ENCODE measurements at regions not wholly inside any gene's neighbourhood (a gene's known extent, or its start where the extent isn't known, plus 50 kb on each side); places are given as distances from the start of the nearest gene placed in this dataset.
"Not testable (repeated sequence)": the region's sequence is repeated elsewhere in the genome, so short reads cannot be mapped to it uniquely, and the experiment has no call there.

DNA sequence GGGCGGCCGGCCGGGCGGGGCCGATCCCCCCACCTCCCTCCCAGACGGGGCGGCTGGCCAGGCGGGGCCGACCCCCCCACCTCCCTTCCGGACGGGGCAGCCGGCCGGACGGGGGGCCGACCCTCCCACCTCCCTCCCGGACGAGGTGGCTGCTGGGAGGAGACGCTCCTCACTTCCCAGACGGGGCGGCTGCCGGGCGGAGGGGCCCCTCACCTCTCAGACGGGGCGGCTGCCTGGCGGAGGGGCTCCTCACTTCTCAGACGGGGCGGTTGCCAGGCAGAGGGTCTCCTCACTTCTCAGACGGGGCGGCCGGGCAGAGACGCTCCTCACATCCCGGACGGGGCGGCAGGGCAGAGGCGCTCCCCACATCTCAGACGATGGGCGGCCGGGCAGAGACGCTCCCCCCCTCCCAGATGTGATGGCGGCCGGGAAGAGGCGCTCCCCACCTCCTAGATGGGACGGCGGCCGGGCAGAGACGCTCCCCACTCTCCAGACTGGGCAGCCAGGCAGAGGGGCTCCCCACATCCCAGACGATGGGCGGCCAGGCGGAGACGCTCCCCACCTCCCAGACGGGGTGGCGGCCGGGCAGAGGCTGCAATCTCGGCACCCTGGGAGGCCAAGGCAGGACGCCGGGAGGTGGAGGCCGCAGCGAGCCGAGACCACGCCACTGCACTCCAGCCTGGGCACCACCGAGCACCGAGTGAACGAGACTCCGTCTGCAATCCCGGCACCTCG is 675.8 kb downstream of the XIRP2 start:
- DNase-seq, H3K9me3 Mint-ChIP-seq, H3K27ac Mint-ChIP-seq, H3K4me3 Mint-ChIP-seq, H3K4me1 Mint-ChIP-seq, H3K36me3 Mint-ChIP-seq, CTCF ChIA-PET, H3K27me3 Mint-ChIP-seq: not testable (repeated sequence)

DNA sequence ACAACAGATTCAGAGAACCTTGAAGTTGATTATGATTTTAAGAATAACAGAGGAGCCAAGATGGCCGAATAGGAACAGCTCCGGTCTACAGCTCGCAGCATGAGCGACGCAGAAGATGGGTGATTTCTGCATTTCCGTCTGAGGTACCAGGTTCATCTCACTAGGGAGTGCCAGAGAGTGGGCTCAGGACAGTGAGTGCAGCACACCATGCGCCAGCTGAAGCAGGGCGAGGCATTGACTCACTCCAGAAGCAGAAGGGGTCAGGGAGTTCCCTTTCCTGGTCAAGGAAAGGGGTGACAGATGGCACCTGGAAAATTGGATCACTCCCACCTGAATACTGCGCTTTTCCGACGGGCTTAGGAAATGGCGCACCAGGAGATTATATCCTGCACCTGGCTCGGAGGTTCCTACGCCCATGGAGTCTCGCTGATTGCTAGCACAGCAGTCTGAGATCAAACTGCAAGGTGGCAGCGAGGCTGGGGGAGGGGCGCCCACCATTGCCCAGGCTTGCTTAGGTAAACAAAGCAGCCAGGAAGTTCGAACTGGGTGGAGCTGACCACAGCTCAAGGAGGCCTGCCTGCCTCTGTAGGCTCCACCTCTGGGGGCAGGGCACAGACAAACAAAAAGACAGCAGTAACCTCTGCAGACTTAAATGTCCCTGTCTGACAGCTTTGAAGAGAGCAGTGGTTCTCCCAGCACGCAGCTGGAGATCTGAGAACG is 670.2 kb downstream of the XIRP2 start:
- DNase-seq, H3K9me3 Mint-ChIP-seq, CTCF ChIA-PET, H3K27ac Mint-ChIP-seq, H3K27me3 Mint-ChIP-seq, H3K4me3 Mint-ChIP-seq, H3K4me1 Mint-ChIP-seq, H3K36me3 Mint-ChIP-seq: not testable (repeated sequence)

DNA sequence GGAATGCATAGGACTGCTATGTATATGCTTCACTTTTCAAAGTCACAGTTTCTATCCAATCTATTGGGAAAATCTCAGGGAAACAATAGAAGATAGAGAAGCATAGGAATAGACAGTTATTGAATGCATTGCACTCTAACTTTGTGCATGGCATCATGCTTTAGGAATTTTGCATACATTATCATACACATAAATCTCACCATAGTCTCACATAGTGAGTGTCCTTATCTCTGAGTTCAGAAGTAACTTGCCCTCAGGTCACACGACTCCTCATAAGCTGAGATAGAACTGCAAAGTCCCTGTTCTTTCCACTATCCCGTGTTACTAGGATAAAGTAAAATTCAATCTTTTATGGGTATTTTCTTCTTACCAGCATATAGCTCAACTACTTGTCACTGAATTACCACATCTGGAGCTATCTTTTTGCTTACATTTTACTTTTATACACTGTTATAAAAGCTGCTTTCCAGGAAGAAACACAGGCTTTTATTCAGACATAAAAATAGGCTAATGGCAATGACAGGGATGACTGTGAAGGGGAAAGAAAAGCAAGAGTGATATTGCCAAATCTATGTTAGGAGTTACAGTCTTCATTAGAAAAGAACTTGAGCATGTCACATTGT is 666.9 kb downstream of the XIRP2 start:
- H3K9me3 Mint-ChIP-seq = no peaks in the 10 kb centered on the region
- no peak for DNase-seq
- H3K4me1 Mint-ChIP-seq = peaks cover 2% of the 10 kb centered on the region
- no peak overlapping the region for H3K4me3 Mint-ChIP-seq
- H3K36me3 Mint-ChIP-seq = no peaks in the 10 kb centered on the region
- no peaks in the 10 kb centered on the region for H3K27me3 Mint-ChIP-seq
- no peak overlapping the region for H3K27ac Mint-ChIP-seq
- CTCF ChIA-PET = no interaction called here

DNA sequence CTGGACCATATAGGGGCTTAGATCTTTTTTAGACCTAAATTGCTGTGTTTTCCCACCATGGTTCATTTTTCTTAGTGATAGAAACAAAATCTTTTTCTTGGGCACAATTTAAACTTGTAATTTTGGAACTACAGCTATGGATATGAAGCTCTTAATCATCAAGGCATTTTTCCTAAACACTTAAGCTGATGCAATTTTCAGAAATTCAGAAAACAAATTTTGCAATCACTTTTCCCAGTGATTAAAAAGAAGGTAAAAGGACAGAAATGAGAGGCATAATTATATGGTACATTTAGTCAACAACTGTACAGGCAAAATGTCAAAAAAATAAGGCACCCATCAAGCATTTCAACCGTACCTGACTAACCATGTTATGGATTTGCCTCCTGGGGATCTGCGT is 665.4 kb downstream of the XIRP2 start:
- no peaks in the 10 kb centered on the region for H3K9me3 Mint-ChIP-seq
- no peak overlapping the region for H3K27ac Mint-ChIP-seq
- H3K27me3 Mint-ChIP-seq = no peaks in the 10 kb centered on the region
- no peak for DNase-seq
- H3K4me1 Mint-ChIP-seq = peaks cover 2% of the 10 kb centered on the region
- no peak overlapping the region for H3K4me3 Mint-ChIP-seq
- CTCF ChIA-PET = no interaction called here
- no peaks in the 10 kb centered on the region for H3K36me3 Mint-ChIP-seq

DNA sequence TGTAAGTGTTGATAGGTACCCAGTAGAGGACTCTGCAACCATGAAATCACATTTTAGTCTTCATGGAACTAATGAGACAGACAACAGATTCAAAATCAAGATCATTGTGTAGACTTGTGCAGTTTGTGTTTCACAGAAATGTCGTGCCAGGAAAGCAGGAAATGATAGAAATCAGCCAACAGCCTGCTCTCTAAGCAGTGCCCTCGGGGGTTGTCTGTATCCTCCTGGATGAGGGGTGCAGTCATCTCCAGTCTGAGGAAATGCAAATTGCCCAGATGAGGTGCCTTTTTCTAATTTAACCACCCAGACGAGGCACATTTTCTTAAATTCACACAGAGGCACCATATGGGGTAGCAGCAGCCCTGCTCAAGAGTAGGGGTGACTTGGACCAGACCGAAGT is 663.1 kb downstream of the XIRP2 start:
- H3K27ac Mint-ChIP-seq = no peak overlapping the region
- CTCF ChIA-PET = no interaction called here
- no peaks in the 10 kb centered on the region for H3K27me3 Mint-ChIP-seq
- no peak for DNase-seq
- no peaks in the 10 kb centered on the region for H3K9me3 Mint-ChIP-seq
- no peaks in the 10 kb centered on the region for H3K36me3 Mint-ChIP-seq
- no peak overlapping the region for H3K4me3 Mint-ChIP-seq
- no peaks in the 10 kb centered on the region for H3K4me1 Mint-ChIP-seq

DNA sequence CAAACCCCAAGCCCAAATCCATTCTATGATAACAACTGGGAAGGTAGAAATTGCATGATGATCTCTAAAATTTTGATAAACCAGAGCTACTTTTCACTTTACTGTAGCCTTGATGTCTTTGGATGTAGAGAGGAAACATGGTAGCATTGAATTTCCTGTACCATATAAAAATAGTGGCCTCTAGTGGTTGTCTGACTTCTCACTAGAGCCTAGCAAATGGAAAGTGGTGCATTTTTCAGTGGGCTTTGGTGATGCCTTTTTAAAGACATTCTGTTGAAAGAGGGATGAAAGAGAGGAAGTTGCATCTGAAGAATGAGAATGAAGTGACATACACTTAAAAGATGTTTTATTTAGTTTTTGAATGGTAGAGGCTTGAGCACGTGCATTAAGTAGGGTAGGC is 662.2 kb downstream of the XIRP2 start:
- H3K27ac Mint-ChIP-seq = no peak overlapping the region
- no peaks in the 10 kb centered on the region for H3K9me3 Mint-ChIP-seq
- no peaks in the 10 kb centered on the region for H3K27me3 Mint-ChIP-seq
- CTCF ChIA-PET = no interaction called here
- no peaks in the 10 kb centered on the region for H3K36me3 Mint-ChIP-seq
- no peak for DNase-seq
- no peaks in the 10 kb centered on the region for H3K4me1 Mint-ChIP-seq
- H3K4me3 Mint-ChIP-seq = no peak overlapping the region

DNA sequence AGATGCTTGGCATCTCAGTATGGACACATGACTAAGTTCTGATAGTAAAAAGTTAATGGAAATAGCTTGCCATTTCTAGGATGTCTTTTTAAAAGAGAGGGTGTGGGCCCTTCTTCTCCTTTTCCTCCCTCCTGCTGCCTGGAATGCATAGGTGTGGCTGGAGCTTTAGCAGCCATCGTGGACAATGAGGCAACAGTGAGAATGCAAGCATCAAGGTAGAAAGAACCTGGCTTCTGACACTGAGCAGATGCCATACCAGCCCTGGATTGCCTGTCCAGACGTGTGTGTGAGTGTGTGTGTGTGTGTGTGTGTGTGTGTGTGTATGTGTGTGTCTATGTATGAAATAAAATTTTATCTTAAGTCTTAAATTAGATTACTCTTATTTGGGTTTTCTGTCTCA is 660.1 kb downstream of the XIRP2 start:
- H3K9me3 Mint-ChIP-seq = peaks cover 2% of the 10 kb centered on the region
- no peak for DNase-seq
- no peaks in the 10 kb centered on the region for H3K36me3 Mint-ChIP-seq
- no peak overlapping the region for H3K27ac Mint-ChIP-seq
- no peaks in the 10 kb centered on the region for H3K4me1 Mint-ChIP-seq
- H3K27me3 Mint-ChIP-seq = no peaks in the 10 kb centered on the region
- CTCF ChIA-PET = no interaction called here
- no peak overlapping the region for H3K4me3 Mint-ChIP-seq

DNA sequence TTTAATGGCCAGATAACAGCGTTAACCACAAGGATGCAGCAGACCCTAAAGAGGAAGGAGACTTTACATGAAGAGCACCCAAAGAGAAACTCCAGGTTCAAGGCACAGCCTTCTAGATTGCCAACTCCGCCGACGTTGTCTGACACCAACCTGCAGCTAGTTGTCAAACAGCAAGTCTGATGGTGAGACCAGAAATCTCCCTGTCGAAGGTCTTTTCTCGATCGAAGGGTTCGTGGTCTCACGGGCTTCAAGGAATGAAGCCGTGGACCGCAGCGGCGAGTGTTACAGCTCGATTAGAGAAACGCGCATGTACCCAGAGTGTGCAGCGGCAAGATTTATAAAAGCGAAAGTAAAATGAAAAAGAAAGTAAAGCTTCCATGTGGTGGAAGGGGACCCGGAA is 656.3 kb downstream of the XIRP2 start:
- Mint-ChIP-seq H3K36me3 (no peaks in the 10 kb centered on the region), H3K9me3 (peaks cover 2% of the 10 kb centered on the region), H3K4me3 (no peak overlapping the region), H3K27me3 (no peaks in the 10 kb centered on the region), H3K4me1 (no peaks in the 10 kb centered on the region), H3K27ac (peak overlapping the region; percentile 33)
- no peak for DNase-seq
- CTCF ChIA-PET = no interaction called here

DNA sequence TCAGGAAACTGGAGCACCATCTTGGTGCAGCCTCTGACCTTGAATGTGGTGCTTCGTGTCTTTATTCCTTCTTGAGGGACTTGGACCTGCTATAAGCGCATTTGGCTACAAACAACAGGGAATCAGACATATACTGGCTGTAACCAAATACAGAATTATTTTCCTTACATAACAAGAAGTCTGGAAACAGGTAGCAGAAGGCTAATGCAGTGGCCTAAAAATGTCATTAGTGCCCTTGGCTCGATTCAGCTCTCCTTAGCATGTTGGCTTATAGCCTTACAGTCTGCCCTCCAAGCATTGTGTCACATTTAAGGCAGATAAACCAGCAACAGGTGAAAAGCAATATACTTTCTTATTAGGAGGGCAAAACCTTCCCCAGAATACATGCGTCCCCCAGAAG is 655.4 kb downstream of the XIRP2 start:
- DNase-seq = no peak
- Mint-ChIP-seq H3K27me3 (no peaks in the 10 kb centered on the region), H3K9me3 (peaks cover 2% of the 10 kb centered on the region), H3K27ac (no peak overlapping the region), H3K4me3 (no peak overlapping the region), H3K36me3 (no peaks in the 10 kb centered on the region), H3K4me1 (no peaks in the 10 kb centered on the region)
- CTCF ChIA-PET = no interaction called here

DNA sequence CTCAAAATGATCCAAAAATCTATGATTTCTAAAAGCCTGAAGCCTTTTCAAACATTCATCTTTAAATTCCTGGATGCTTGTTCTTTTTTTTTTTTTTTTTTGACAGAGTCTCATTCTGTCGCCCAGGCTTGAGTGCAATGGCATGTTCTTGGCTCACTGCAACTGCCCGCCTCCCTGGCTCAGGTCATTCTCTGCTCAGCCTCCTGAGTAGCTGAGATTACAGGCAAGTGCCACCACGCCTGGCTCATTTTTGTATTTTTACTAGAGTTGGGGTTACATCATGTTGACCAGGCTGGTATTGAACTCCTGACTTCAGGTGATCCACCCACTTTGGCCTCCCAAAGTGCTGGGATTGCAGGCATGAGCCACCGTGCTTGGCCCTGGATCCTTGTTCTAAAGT is 649.5 kb downstream of the XIRP2 start:
- H3K4me3 Mint-ChIP-seq = no peak overlapping the region
- no peaks in the 10 kb centered on the region for H3K4me1 Mint-ChIP-seq
- peaks cover 2% of the 10 kb centered on the region for H3K9me3 Mint-ChIP-seq
- no peak for DNase-seq
- no peaks in the 10 kb centered on the region for H3K36me3 Mint-ChIP-seq
- no peak overlapping the region for H3K27ac Mint-ChIP-seq
- CTCF ChIA-PET = no interaction called here
- no peaks in the 10 kb centered on the region for H3K27me3 Mint-ChIP-seq

DNA sequence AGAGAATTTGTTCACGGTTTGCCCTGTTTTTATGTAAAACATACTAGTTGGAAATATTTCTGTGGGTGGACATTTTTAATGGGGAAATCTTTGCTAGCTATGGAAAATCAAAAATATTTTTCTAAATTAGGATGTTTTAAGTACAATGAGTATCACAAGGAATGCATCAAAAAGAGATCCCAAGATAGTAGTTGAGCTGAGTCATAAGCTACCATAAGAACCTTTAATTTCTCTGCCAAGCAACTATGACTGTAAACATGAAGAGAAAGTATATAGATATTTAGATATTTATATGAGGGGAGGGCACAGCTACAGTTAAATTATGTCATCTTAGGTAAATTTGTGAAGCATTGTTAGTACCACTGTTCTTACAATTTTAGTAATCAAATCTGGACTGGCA is 646.2 kb downstream of the XIRP2 start:
- no peak for DNase-seq
- Mint-ChIP-seq H3K9me3 (peaks cover 2% of the 10 kb centered on the region), H3K36me3 (no peaks in the 10 kb centered on the region), H3K4me1 (no peaks in the 10 kb centered on the region), H3K27me3 (no peaks in the 10 kb centered on the region), H3K4me3 (no peak overlapping the region), H3K27ac (no peak overlapping the region)
- CTCF ChIA-PET = no interaction called here

DNA sequence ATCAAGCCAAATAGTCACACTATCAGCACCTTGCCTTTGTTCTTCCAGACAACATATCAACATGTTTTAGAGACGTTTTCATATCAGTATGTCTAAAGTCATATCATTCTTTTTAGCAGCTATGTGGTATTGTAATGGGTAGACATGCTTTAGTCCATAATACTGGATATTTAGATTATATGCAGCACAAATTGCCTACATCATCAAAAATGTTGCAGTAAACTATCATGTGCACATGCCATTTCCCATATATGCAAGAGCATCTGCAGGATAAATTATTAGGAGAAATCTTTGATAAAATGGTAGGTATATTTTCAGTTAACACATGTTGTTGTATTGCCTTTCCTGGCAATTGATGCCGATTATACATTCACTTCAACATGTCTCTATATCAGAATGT is 636.5 kb downstream of the XIRP2 start:
- H3K4me3 Mint-ChIP-seq = no peak overlapping the region
- no peaks in the 10 kb centered on the region for H3K36me3 Mint-ChIP-seq
- CTCF ChIA-PET = no interaction called here
- H3K4me1 Mint-ChIP-seq = no peaks in the 10 kb centered on the region
- no peaks in the 10 kb centered on the region for H3K9me3 Mint-ChIP-seq
- H3K27me3 Mint-ChIP-seq = no peaks in the 10 kb centered on the region
- no peak for DNase-seq
- no peak overlapping the region for H3K27ac Mint-ChIP-seq

DNA sequence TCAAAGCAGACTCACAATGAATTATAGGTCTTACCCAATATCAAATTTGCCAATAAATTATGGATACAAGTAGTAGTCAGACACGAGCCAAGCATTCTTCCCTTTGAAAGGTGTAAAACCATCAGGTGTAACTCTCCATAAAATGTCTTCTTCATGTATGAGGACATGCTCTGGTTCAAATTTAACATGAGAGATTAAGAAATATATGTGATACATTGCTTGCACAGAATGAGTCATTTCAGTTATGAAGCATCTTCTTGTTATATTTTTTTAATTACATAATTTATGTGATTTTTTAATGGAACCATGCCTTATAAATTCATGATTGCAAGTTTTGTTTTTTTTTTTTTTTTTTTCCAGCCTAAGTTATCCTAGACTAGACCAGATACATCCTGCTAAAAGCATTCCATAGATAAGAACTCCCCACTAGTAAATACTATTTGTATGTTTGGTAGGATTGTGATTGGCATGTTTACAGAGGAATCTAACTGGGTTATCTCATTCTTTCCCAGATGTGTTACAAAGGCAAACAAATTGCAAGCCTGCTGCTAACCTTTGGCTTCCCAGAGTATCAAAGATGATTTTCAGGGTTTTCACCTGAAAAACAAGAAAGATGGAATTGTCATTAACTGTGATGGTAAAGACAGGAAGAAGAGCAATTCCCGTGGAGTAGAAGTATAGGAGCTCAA is 621.9 kb downstream of the XIRP2 start:
- Mint-ChIP-seq H3K27me3 (no peaks in the 10 kb centered on the region), H3K4me1 (no peaks in the 10 kb centered on the region), H3K27ac (no peak overlapping the region), H3K4me3 (no peak overlapping the region), H3K9me3 (no peaks in the 10 kb centered on the region), H3K36me3 (no peaks in the 10 kb centered on the region)
- no peak for DNase-seq
- CTCF ChIA-PET = no interaction called here

DNA sequence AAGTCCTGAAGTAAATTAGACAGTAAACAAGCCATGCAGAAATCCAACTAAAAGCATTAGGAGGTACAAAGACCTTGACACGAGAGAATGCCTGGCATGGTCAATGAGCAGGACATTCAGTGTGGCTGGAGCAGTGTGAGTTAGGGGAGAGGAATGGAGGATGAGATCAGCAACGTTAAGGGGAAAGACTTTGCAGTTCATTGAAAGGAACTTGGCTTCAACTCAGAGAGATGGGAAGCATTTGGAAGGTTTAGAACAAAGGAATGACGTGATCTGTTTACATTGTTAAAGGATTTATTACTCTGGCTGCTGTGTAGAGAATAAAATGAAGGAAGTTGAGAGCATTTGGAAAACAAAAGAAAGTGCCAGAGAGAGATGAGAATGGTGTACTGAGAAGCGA is 621.3 kb downstream of the XIRP2 start:
- Mint-ChIP-seq H3K27ac (no peak overlapping the region), H3K9me3 (no peaks in the 10 kb centered on the region), H3K36me3 (no peaks in the 10 kb centered on the region), H3K27me3 (no peaks in the 10 kb centered on the region), H3K4me1 (no peaks in the 10 kb centered on the region), H3K4me3 (no peak overlapping the region)
- DNase-seq = no peak
- CTCF ChIA-PET = no interaction called here

DNA sequence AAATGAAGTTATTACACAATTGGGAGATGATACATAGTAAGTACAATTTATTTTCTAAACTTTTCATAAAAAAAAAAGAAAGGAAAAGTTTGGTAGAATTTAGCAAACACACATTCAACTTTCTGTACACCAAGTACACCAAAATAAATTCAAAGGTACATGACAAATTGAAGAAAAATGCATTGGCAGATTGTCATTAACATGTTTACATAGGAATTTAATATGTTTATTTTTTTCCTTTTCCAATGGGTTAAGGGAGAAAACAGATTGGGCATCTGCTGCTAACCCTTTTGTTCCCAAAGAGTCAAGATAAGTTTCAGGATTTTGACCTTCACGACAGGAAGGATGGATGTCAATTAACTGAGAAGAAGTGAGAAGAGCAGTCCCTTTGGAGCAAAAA is 620.4 kb downstream of the XIRP2 start:
- H3K4me3 Mint-ChIP-seq = no peak overlapping the region
- no peak for DNase-seq
- no peaks in the 10 kb centered on the region for H3K27me3 Mint-ChIP-seq
- no peak overlapping the region for H3K27ac Mint-ChIP-seq
- H3K36me3 Mint-ChIP-seq = no peaks in the 10 kb centered on the region
- no peaks in the 10 kb centered on the region for H3K4me1 Mint-ChIP-seq
- CTCF ChIA-PET = no interaction called here
- no peaks in the 10 kb centered on the region for H3K9me3 Mint-ChIP-seq
